Right renal cortex interstitium (tissue), 3 donors: ENCODE measurements at regions not wholly inside any gene's neighbourhood (a gene's known extent, or its start where the extent isn't known, plus 50 kb on each side); places are given as distances from the start of the nearest gene placed in this dataset.
"Not testable (repeated sequence)": the region's sequence is repeated elsewhere in the genome, so short reads cannot be mapped to it uniquely, and the experiment has no call there.

Experiments
- DNase-seq, 3 donors: peaks; one replicate each; pipeline ENCODE4 v3.0.0-alpha.2; 2013; ENCODE audit warnings: low read depth in 3 of 3, low spot score in 2 of 3

DNA sequence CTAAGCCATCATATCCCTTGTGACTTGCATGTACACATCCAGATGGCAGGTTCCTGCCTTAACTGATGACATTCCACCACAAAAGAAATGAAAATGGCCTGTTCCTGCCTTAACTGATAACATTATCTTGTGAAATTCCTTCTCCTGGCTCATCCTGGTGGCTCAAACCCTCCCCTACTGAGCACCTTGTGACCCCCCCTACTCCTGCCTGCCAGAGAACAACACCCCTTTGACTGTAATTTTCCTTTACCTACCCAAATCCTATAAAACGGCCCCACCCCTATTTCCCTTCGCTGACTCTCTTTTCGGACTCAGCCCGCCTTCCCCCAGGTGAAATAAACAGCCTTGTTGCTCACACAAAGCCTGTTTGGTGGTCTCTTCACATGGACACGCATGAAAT, 390.0 kb downstream of the TUSC1 start:
- not testable (repeated sequence) for DNase-seq

DNA sequence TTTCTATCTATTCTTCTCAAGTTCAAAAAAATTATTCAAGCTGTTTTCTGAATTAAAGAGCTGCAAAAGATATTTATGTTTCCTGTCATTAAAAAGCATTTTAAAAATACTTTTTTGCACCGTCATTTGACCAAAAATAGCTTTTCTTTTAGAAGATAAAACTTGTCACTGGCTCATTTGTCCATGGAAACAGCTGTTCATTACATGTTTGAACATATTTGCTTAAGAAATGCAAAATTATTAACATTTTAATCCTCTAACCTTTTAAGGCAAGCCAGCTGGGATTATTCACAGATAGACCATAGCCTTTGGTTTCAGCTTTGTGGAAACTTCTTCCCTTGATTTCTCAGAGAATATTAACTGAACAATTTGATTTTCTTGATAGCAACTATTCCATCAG, 393.9 kb downstream of the TUSC1 start:
- peak in 1 of 3 donors; percentile 25 for DNase-seq

DNA sequence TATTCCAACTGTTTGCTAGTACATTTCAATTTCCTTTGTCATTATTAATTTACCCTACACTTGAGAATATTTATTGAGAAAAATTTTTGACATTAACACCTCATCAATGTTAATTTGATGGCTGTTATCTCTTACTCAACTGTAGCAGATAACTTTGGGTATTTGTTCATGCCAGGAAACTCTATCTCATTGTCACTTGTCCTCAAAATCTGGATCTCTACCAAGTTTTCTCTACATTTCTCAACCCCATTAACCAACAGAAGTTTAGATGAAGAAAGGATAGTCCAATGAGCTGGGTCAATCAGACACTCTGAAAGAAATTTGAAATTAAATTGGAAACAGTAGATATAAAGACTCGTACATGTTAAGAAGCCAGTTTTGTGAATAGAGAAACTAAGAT, 395.3 kb downstream of the TUSC1 start:
- DNase-seq = no peak

DNA sequence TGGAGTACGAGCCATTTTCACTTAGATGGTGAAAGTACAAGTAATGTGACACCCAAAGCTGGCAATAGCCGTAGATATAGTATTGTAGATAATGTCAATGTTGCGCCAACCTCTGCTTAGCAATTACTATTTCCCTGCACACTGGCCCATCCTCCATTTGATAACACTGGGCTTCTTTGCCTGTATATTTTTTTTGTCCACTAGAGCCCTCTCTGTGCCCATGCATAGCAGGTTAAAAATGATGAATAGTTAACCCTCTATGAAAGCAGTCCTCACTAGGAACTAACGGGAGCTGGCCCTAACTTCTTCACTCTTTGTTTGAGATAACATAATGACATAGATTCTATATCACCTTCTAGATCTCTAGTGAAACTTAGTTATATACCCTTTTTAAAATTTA, 416.8 kb downstream of the TUSC1 start:
- no peak for DNase-seq

DNA sequence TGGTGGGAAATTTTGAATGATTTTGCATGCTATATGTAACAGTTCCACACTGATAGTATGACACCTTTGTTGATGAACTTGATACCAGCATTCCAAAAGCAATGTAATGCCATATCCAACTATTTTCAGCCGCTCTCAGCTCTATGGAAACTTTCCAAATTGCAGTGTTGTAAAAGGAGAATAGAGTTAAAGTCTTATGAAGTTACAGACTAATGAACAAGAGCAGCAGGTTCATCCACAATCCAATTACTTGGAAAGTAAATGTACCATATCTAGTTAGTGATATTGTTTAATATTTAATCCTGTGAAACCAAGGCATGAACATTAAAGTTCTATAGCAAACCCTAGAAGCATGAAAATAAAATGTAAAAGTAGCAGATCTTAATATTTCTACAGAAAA, 418.2 kb downstream of the TUSC1 start:
- peak in 2 of 3 donors; percentile 16 to 33 for DNase-seq

DNA sequence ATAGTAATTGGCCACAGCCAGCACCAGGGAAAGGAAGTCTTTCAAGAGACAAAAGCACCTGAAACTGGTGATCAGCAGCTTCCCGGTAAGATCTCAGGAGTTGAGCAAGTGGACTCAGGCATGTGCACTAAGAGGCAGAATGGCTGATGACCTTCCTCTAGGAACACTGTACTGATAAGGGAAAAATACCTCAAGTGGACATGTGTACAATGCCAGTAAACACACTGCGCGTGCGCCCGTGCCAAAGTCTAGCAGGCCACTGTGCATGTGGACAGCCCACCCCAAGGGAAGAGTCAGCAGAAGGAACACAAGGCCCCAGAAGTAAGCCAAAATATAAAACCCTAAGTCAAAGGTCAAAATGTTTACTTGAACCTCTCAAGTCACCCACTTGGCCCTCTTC, 423.0 kb downstream of the TUSC1 start:
- no peak for DNase-seq

DNA sequence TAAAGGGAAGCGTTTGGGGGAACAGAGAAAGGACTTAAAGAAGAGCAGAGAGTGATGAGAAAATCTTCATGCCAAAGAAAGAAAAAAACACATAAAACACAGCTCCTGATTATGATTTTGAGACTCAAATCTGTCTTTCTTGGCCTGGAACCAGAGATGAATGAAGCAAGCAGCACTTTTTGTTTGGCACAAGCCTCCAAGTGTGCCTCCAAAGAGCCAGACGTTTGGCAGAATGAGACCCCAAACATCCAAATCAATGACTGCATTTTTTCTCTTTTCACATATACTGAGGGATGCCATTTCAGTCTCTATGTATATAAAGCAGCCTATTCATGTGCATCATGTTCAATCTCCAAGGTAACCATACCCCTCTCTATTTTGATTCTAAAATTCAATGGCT, 424.2 kb downstream of the TUSC1 start:
- DNase-seq = no peak

DNA sequence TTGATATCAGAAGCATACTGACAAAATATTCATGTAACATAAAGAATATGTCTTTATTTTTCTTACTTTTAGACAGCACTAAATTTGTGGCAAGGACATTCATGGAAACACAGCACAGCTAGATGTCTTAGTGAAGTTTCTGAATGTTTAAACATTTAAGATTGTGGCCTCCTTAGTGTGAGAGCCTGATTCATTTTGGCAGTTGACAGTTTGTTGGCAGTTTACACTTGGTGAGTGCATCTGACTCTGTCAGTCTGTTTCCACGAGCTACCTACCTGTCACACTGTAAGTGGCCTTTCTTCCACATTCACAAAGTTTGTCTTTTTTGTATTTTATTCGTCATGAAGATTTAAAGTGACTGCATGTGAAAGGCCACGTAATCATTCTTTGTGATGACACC, 436.8 kb downstream of the TUSC1 start:
- DNase-seq = no peak

DNA sequence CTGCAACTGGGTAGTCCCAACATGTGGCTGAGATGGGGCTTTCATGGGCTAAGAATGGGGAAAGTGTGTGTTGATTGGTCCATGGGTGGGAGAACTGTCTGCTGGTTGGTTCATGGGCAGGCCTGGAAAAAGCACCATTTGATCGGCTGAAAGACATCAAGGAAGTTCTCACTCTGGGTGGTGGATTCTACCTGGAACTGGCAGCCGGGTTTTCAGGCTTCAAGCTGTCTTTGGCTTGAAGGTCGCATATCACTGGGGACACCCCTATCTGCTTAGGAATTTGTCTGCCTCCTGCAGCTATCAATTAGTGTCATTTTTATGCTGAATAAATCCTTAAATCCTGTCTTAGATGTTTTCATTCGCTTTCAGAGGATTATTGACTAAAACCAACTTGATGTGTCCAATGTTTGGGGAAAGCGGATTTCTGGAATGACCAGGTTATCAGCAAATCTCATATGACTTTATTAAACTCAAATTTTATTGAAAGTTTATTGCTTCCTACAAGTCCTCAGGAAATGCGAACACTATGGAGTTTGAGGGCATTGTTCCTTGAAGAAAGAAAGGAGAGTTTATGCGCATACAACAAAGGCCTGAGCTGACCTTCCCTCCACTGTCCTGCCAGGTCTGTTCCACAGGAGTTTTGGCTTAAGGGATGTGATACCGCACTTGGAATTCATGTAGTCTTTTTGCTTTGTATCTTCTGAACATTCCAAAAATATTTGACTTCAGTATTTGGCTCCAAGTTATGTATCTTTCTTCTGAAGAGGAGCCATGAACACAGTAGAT, 451.1 kb downstream of the TUSC1 start:
- DNase-seq = no peak

DNA sequence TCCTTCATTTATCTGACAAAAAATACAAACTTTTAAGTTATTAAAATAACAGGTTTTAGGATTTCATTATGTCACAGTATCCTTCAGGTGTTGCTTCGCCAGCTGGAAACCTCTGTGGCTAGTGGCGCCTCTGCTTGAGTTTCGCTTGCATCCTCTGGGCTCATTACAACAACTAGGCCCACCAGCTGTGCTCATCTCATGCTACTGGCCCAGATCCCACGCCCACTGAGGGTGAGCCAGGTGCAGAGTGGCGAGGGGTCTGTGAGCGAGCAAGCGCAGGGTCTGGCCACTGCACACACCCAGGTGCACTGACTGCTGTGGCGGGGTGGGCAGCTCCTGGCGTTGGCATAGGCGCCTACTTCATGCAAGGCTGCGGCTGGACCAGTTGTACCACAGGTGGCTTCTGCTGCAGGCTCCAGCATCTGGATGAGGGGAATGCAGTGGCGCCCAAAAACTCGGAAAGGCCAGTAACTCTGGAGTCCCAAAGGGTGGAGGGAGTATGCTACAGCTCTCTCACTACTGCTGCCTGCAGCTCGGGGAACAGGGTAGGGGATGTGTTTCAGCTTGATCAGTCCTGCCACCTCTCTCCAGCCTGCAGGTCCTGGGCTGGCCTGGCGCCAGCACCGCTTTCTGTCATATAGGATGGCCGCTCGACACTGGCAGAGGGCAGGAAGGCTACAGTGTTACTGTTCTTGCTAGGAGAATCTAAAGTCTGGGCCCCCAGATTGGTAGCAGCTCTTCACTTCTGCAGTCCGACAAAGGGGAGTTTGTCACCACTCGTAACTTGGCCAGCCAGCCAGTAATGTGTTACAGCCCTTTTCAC, 452.1 kb downstream of the TUSC1 start:
- DNase-seq = no peak

DNA sequence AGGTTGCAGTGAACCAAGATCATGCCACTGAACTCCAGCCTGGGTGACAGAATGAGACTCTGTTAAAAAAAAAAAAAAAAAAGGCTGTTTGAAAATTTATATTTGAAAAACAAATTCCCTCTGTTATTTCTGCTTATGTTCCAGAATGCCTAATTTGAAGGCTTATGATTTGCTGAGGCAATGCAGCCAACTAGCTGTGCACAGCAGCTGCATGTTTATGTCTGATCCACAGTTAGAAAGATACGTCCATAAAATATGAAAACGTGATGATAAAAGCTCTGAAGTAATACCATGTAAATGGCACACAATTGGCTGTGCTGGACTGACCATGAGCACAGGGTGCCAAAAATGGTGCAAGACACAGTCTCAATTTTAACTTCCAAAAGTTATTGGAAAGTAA, 453.2 kb downstream of the TUSC1 start:
- no peak for DNase-seq

DNA sequence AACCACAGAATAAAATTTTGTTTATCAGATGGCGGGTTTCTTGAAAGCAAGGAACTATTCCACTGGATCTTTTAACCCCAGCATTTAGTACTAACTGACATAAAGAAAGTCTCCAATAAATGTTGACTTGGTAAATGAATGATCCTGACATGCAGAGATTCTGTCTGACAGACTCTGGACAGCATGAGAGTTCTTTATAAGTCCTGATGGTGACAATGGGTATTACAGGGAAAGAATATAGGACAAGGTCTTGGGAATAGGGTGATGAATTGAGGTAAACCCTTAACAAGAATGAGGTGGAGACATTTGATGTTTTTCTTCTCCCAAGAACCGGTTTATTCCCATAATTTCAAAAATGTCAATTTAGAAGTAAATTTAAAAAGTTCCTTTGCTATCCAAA, 453.9 kb downstream of the TUSC1 start:
- DNase-seq = no peak

DNA sequence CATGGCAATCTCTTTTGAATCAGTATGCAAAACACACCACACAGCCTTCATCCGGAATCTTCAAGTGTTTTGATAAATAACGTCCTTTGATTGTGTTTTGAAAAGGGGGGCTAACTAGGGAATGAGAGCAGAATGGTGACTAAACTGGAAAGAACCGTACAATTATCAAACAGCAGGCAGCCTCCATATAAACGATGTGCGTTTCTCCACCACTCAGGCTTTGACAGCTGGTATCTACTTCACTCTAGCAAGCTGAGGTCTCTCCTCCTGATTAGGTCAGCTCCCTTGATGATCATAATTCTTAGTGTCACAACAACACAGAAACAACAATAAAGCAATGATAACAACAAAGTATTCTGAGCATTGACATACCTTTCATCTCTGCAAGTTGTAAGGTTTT, 465.9 kb downstream of the TUSC1 start:
- DNase-seq = no peak

DNA sequence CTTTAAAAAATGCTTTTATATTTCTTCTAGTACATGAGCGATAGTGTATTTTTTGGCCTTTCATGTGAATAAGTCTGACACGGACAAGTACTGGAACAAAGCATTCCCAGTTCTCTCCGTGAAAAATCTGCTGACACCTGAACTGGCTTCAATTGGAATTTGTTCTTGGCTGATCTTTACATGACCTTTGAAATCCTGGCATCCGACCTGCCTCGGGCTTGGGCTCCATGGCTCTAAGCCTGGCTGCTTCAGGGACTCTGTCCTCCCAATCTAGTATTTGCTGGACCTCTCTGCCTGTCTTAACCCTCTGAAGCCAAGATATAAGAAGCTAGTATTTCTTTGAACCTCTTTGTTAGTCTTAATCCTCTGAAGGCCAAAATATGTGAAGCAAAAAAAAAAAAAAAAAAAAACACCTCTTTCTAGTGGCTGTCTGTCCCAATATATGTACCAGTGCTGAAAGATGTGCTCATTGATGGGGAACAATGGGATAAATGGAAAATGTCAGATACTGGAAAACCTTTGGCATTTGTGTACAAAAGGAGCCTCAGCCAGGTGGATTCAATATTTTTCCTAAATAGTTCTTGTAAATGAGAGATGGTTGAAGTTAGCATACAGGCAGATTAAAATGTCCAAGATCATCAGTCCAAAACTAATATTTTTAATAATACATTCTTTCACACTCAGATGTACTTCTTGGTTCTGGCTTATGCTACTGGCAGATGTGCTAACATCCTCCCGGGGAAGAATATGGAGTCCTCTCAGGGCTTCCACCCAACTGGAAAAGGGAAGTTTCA, 470.6 kb downstream of the TUSC1 start:
- no peak for DNase-seq

DNA sequence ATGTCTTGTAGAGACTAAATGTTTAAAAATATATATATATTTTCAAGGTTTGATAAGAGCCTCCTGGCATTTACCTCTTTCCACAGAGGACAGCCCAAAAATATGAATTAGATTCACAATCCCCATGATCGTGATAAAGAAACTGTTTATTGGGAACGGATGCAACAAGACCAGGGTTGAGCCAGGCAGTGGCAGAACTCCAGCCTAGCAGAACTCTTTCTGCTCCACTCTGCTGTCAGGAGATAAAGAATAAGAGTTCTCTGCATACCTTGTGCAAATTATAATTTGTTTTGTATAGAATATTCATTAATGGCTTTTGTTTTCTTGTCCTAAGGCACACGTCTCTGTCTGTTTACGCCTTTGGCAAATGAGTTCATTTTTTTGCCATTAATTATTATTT, 472.2 kb downstream of the TUSC1 start:
- no peak for DNase-seq

DNA sequence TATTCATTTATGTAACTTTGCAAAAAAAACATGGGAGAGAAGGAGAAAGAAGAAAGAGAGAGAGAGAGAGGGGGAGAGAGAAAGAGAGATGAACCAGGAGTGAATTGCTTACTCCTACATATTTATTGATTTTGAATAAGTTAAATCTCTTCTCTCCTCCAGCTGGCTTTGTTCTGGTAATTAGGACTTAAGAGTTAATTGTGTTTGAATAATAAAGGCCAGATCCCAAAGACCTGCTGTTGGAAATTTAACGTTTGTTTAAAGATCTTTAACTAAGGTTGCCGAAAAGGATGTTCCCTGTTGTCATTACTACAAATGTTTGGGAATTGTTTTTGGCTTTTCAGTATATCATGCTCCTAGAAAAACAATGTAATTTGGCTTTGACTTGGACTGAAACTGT, 473.0 kb downstream of the TUSC1 start:
- DNase-seq = no peak

DNA sequence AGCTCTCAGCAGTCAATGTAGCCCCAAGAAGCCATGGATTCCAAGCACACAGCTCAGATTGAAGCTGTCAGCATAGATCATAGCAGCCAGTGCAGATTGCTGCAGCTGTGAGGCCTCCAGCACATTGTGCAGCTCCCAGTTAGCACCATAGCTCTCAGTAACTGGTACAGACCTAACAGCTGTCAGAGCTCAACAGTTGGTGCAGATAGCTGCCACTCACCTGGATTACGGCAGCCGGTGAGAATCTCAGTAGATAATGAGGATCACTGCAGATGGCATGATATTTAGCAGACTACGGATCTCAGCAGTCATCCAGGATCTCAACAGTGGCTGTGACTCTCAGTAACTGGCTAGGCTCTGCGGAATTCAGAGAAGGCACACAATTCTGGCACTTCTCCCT, 500.4 kb downstream of the TUSC1 start:
- no peak for DNase-seq

DNA sequence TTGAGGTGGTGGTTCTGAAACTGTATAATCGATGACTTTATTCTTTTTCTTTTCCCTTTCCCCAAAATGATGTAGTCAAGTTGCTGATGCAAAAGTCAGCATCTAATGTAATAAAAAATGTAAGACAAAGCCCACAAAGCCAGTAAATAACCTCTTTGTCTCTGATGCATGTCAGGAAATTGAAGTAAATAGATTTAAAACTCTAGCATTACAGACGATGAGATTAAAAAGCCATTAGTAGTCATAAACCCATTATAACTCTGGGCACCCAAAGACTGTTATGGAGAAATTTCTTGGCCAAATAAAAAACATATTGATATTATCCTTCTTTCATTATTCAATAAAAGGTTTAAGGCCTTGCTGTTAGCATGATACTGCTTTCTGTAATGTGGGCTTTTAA, 548.7 kb downstream of the TUSC1 start:
- DNase-seq = no peak

DNA sequence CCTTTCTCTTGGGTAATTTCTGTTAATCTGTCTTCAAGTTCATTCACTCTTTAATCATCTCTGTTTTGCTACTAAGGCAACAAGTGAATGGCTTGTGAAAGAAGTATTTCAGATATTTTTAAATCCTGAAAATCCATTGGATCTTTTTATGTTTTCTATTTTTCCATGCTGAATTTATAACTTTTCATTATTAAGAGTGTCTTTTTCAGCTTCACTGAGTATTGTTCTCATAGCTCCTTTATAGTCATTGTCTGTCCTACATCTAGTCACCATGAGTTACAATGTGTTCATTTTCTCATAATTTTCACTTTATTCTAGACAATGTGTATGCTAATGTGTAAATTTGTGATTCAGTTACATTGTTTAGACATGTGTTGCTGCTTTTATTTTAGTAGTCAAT, 556.4 kb downstream of the TUSC1 start:
- DNase-seq = no peak

DNA sequence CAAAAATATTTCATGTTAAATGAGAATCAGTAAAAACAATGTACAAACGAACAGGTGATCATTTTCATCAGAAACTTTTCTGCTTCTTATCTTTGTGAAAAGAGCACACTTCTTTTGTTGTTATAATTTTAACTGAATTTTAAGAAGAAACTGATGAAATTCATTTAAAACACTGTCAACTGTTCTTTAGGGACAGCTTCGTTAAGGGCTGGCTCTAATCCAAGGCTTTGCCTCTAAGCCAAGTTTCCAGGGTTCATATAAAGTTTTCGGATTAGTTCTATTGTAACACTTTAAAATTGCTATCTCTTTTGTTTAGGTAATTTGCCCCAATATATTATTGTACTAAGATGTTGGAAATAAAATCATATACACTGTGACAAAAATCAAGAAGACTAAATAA, 559.2 kb downstream of the TUSC1 start:
- no peak for DNase-seq

DNA sequence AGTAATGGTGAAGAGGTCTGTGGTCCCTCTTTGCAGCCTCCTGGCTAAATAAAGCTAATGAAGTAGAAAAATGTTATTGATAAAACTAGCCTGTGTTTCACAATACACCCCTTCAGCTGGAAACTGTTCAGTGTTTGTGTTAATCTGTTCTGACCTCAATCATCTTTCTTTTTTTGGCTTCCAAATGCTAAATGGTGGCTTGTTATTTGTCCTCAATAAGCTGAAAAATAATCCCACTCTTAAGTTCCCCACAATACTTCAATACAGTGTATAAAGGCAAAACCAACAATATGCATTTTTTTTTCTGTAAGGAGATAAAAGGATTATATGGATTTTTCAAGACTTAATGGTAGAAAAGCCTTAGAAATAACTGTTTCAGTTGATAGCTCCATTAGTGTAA, 560.5 kb downstream of the TUSC1 start:
- no peak for DNase-seq
